Stimulated activated CD8-positive, alpha-beta memory T cell treated with anti-CD3 and anti-CD28 coated beads, Interleukin-12 subunit alpha, Interleukin-12 subunit beta, amount 100 ng/mL, for 4 hours (primary cell): ENCODE measurements at regions not wholly inside any gene's neighbourhood (a gene's known extent, or its start where the extent isn't known, plus 50 kb on each side); places are given as distances from the start of the nearest gene placed in this dataset.
"Not testable (repeated sequence)": the region's sequence is repeated elsewhere in the genome, so short reads cannot be mapped to it uniquely, and the experiment has no call there.

ENCODE experiments used
- DNase-seq: peaks from one replicate; pipeline ENCODE4 v3.0.0-alpha.2; 2020; ENCODE audit warnings: low read depth

DNA sequence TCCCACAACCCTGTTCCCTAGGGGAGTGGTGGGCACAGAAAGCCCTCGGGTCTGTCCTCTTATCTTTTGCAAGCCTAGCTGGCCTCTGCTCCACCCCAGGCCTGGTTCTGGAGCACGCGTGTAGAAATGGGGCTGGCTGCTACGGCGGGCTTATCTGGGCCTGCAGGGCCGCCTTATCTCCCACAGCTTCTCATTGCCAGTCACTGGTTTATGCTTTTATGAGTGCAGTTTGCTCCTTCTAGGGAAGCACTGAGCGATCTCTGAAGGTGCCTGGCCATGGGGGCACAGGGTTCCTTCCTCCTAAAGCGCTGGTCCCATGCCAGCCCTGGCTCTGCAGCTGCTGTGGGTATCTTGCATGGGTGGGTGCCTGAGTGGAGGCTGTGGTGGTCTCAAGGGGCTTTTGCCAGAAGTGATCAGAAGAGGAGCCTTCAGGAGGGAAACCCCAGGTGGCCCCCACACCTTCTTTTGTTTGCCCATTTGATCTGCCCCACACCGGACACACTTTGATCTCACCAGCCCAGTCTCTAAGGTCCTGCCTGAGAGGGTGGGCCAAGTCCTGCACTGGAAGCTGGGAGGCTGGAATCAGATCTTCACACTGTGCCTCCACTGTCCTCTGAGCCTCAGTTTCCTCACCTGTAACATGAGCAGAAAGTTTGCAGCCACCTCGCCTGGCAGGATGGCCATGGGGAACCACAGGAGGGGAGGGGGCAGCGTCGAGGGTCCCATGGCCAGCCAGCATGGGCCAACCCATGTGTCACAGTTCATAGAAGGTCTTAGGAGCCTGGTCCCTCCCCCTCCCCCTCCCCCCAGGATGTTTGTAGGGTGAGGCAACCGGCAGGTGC lies 86.6 kb upstream of the FGF3 start:
- no peak for DNase-seq

DNA sequence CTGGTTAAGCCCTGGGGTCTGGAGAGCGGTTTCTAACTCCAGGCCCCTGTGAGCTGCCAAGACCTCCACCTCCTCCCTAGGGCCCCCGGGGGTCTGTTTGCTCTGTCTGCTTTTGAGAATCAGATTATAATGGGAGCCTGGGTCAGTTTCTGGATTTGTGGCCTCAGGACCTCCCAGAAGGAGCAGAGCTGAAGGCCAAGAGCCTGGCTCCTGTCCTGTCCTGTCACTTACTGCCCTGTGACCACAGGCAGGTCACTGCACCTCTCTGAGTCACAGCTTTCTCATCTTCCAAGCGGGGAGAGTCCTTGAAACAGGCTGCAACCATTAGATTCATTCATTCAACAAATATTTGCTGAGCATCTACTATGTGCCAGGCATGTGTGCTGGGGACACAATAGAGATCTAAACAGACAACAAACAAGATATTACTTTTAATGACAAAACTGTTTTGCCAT lies 87.3 kb upstream of the FGF3 start:
- DNase-seq: no peak

DNA sequence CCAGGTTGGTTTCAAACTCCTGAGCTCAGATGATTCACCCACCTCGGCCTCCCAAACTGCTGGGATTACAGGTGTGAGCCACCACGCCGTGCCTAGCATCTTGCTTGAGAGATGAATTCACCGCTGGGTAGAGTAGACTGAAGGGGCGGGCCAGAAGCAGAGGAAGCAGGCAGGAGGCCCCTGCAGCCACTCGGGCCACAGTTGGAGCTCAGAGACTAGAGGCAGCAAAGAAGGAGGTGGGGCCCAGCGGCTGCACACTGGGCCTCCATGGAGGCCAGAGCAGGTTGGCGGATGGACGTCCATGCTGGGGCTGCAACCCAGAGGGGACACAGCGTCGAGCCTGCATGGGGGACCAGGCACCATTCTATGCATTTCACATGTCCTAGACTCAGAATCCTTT lies 88.4 kb upstream of the FGF3 start:
- no peak for DNase-seq

DNA sequence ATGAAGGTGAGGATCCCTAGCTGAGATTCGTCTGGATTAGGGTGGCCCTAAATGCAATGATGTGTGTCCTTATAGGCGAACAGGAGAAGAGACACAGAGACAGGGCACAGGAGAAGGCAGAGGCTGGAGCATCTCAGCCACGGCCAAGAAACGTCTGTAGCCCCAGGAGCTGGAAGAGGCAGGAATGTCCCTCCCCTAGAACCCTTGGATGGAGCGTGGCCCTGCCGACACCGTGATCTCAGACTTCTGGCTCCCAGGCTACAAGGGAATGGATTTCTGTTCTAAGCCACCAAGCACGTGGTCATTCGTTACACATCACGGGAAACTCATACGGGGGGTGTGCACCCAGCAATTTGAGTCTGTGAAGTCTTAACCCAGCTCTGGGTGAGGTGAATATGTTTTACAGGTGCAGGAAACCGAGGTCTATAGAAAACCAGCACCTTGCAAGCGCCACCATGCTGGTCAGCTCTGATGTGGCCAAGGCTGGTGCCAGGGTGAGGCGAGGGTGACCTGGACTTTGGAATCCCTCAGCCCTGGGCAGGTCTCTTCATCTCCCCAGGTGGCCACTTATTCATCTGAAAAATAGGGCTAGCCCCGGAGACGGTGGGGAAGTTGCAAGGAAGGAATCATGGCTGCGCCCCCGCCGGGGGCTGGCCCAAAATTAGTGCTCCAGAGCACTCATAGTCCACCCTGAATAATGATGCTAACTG lies 89.5 kb upstream of the FGF3 start:
- no peak for DNase-seq

DNA sequence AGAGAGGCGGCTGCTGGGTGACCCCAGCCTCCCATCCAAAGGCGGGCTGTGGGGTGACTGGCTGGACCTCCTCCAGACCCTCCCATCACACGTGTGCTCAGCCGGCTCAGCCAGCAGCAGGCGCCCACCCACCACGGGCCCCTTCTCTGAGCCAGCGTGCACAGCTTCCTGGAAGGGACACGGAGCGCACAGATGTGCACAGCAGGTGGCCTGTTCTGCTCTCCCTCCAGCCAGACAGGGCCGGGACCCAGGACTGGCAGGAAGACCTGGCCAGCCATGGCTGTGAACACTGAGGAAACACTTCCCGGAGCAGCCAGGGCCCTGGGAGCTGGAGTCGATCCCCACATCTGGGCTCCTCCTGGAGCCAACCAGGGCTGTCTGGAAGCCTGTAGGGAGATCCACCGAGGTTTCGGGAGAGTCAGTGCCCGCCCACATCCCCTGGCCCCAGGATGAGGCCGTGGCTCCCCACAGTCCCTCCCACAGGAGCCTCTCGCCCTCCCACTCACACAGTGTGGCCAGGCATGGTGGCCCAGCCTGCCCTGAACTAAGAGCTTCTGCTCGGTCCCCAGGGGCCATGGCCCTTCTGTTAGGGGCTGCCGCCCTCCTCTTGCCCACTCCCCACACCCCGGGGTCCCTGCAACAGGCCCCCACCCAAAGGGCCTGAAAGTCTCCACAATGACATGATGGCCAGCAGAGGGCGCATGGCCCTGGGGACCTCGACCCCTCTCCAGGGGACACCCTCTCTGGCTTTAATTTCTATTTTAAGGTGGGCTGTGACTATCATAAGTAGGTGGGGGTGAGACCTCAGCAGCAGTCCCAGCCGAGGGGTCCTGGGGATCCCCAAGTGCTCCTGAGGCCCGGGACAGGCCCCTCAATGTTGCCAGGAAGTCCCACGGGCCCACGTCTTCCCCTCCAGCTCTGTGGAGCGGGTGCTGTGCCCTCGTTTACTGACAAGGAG lies 90.6 kb upstream of the FGF3 start:
- no peak for DNase-seq

DNA sequence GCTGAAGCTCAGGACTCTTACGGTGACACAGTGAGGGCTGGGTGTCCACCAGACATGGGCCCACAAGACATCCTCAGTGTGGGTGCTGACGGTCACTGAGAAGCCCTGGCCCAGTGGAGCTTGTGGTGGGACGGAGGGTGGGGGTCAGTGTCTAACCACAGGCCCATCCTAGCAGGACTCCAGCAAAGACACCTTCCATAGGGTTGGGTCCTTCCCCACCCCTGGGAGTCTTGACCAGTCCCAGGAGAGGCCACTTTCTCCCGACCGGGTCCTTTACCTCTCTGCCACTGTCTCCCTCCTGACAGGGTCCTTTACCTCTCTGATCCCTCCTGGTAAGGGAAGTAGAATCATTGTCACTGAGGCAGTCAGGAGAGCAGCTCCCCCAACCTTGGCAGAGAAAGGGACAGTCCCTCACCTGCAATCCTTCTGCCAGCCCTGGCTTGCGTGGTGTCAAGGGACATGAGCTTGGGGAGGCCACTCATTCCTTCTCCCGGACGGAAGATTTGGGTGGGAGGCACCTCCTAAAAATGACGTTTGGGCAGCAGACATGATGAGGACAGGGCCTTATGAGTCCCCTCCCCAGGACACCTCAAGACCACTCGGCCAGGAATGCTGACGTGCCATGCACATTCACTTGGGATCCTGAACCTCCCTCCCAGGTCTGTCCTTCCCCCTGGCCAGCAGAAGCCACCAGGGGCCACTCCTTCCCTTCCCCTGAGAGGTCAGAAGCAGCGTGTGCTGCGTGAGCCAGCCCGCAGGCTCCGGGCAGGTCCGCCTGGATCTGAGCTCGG lies 91.5 kb upstream of the FGF3 start:
- DNase-seq: no peak

DNA sequence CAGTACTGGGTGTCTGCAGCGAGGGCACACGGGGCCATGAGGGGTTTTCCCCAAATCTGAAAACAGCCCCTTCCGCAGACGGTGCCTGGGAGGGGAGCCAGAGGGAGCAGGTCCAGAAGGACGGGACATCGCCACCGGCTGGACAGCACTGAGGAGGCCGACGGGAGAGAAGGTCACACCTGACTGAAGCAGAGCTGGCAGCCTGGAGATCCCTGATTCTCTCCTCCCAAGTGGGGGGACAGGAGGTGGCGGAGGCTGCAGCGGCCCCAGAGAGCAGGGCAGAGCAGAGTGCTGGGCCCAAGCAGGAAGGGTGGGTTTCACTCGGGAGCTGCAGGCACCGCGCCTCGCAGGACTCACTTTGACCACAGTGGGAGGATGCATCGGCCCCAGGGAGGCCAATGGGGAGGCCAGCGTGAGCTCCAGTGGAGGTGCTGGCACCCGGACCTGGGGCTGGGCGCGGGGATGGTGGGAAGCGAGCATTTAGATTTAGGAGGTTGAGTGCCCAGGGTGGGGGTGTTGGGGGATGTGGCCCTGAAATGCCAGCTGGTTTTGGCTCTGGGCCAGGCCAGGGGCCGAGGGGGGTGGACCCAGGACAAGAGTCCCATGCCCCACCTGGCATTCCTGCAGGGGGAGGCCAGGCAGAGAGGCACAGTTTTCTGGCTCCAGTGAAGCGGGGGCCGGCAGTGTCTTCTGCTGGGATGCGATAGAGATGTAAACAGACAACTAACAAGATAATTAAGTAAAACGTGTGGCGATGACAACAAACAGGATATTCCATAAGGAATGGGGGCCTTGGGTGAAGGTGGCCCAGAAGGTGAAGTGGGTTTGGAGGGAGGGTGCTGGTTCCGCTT lies 92.3 kb upstream of the FGF3 start:
- DNase-seq: no peak

DNA sequence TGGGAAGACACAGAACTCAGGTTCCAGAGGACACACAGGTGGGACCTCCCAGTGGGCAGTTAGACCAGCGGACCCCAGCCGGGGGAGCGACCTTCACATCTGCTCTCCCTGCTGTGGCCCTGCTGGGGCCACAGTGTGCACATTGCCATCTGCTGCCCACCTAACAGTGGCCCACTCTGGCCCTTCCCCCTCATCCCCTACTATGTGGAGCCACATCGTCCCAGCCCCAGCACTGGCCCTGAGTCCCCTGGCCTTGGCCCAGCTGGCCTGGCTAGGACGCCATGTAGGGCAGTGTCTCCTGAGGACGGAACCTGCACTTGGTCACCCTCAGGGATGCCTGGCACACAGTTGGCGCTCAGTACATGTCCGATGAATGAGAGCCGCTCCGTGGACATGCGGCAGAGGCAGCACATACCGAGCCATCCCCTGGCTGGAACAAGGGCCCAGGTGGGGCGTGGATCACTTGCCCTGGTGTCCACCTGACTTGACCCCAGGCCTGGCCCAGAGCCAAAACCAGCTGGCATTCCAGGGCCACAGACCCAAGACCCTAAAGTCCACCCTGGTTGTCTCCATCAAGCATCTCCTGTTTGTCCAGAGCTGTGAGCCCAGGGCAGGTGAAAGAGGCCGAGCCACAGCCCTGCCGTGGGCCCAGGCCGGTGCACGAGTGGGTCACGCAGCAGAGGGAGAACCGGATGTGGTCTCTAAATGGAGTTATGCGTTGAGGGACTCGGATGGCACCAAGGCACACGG lies 93.1 kb upstream of the FGF3 start:
- no peak for DNase-seq

DNA sequence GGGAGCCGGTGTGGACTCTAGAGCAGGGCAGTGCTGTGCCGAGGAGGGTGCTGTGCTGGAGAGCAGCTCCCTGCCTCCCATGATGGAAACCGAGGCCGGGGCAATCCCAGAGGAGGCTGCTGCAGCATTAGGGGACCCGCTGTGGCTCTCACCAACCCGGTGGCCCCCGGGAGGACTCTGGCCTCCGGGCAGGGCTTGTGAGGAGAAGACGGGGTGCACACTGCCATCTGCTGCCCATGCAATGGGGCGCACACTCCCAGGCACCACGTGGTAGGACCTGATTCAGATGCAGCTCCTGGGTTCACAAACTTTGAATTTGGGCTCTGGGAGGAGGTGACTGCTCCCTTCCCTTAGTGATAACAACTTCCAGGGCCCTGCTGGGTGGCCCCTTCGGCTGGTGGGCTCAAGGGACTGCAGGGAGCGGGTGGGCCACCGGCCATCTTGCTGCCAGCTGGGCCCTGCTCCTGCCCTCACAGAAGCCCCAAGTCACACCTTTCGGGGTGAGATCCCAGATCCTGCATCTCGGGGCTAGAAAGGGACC lies 93.8 kb upstream of the FGF3 start:
- no peak for DNase-seq

DNA sequence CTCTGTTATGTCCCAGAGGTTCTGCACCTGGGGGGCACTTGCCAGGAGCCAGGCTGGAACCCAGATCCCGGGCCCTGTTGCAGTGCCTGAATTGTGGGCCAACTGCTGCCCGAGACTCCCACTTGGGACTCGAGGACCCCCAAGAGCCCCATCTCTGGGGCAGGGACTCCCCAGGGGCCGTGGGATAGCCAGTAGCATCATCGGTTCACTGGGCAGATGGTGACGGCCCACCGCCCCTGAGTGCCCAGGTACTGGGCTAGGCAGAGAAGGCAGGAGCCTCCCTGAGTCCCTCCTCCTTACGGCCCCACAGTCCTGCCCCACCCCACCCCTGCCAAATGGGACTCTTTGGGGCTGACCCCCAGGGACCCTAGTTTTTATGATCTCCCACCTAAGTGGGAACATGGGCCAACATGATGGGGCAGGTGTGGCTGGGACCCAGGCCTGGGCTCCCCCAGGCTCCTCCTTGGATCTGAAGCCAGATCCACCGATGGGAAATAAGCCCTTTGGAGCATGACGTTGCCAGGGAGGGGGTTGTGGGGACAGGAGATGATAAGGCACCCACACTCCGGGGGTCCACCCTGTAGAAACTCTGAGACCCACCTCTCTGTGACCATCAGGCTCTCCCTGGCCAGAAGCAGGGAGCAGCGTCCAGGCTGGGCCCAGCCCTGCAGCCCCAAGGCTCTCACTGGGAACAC lies 94.5 kb upstream of the FGF3 start:
- no peak for DNase-seq

DNA sequence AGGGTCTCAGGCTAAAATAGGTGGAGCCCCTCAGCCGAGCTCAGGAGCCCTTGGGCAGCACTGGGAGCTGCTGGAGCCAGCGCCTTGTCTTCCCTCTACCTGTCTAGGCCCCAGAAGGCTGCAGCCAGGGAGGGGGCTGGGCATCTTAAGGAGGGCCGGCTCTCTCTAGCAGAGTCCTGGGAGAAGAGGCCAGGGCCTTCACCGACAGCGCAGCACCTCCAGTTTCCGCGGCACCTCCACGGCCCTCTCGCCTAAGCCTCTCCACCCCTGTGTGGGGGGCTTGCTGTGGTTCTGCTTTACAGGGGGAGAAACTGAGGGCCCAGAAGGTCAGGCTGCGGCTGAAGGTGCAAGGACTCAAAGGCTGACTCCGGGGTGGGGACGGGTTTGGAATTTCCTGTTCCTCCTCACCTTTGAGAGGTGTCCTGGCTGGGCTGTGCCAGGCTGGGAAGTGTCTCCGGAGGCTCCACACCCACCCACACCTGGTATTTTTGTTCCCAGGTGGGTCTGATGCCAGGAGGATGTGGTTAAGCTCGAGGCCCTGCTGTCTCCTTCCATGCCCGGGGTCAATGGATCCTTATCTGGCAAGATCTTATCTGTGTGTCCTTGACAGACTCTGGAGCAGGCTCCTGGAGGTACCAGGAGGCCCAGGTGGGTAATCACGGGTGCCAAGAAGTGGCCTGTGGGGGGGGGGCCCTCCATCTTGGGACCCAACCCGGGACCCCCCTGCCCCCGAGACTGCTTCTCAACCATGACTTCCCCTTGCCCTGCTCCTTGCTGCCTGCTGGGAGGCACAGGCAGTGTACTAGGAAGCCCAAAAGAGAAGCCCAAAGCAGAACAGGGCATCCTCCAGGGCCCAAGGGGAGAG lies 95.3 kb upstream of the FGF3 start:
- no peak for DNase-seq

DNA sequence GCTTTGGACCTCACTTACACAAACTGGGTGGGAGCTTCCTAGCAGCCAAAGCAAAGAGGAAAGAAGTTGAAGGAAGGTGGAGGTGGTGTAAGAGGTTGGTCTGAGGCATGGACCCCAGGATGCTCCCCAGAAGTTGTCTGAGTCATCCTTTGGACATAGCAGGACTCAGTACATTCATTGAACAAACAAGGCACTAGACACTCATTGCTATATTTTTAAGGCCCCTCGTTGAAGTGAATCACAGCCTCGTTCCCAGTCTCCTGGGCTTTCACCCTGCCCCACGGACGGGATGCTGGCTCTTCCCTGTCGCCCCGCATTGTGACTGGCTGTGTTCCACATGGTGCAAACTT lies 95.9 kb upstream of the FGF3 start:
- no peak for DNase-seq

DNA sequence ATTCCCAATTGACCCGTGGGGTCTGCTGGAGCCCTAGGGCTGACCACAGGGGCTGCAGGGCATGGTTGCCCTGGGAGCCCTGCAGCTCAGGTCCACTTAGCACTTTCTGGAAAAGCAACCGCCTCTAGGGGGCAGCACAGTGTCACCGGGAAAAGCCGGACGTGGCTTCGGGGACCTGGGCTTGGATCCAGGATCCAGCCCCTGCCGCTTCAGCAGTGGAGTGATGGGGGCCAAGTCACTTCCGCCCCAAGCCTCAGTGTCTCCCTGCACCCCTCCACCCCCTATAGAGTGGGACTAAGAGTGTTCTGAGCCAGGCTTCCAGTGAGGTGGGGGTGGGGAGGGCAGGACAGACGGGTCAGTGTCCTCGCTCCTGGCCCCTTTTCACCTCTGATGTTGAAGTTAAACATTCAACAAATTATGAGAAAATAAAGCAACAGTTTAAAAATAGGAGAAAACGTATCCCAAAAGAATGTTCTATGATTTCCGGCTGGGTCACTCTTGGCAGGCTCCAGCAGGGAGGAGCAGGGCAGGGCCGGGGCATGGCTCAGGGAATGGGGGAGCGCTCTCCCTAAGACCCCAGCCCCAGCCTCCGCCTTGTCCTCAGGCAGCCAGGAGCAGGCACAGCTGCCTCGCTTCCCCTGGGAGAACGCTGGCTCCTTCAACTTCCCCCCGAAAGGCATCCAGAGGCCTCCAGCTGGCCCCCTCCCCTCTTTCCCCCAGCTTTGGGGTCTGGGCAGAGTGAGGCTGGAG lies 96.5 kb upstream of the FGF3 start:
- no peak for DNase-seq

DNA sequence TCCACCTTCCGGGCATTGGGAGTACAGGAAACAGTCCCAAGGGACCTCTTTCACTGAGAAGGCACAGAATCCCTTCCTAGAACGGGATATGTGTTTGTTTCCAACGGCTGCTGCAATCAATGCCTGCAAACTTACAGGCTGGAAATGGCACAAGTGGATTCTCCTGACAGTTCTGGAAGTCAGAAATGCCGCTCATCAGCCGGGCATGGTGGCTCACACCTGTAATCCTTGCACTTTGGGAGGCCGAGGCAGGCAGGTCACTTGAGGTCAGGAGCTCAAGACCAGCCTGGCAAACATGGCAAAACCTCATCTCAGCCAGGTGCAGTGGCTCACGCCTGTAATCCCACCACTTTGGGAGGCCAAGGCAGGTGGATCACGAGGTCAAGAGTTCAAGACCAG lies 97.0 kb upstream of the FGF3 start:
- DNase-seq: not testable (repeated sequence)

DNA sequence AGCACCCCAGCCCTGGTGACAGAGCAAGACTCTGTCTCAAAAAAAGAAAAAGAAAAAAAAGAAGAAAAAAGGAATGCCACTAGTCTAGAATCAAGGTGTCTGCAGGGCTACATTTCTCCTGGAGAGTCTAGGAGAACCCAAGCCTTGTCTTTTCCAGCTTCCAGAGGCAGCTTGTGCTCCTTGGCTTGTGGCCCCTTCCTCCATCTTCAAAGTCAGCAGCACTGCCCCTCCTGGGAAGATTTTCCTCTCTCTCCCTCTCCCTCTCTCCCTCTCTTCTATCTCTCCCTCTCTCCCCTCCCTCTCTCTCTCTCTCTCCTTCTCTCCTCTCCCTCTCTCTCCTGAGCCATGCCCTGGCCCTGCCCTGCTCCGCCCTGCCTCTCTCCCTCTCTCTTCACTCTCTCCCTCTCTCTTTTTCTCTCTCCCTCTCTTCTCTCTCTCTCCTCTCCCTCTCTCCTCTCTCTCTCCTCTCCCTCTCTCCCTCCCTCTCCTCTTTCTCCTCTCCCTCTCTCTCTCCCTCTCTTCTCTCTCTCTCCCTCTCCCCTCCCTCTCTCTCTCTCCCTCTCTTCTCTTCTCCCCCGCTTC lies 97.7 kb upstream of the FGF3 start:
- no peak for DNase-seq

DNA sequence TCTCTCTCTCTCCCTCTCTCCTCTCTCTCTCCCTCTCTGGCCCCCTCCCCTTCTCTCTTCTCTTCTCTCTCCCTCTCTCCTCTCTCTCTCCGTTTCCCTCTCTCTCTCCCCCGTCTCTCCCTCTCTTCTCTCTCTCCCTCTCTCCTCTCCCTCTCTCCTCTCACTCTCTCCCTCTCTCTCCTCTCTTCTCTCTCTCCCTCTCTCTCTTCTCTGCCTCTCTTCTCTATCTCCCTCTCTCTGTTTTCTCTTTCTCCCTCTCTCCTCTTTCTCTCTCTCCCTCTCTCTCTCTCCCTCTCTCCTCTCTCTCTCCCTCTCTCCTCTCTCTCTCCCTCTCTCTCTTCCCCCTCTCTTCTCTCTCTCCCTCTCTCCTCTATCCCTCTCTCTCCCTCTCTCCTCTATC lies 98.3 kb upstream of the FGF3 start:
- DNase-seq: no peak
